Osteoblast (primary cell): ENCODE measurements at regions not wholly inside any gene's neighbourhood (a gene's known extent, or its start where the extent isn't known, plus 50 kb on each side); places are given as distances from the start of the nearest gene placed in this dataset.

Experiments
- DNase-seq: peaks from one replicate; pipeline ENCODE4 v3.0.0; 2011; ENCODE audit warnings: low spot score, mixed read lengths; ENCODE audit not compliant: insufficient read length; ENCODE audit errors: missing footprints
- H2AFZ ChIP-seq: 2 replicates; pipeline ENCODE4 v1.6.0; 2011; ENCODE audit warnings: mild to moderate bottlenecking, low read length
- H3K27ac ChIP-seq: 2 replicates; pipeline ENCODE4 v1.5.1; 2011; ENCODE audit warnings: mild to moderate bottlenecking, low read depth, low read length, moderate library complexity
- H3K27me3 ChIP-seq: 2 replicates; pipeline ENCODE4 v1.6.0; 2012; ENCODE audit warnings: mild to moderate bottlenecking, control low read depth, inconsistent platforms, low read length, moderate library complexity; ENCODE audit not compliant: insufficient read depth
- H3K36me3 ChIP-seq: 2 replicates; pipeline ENCODE4 v1.5.1; 2011; ENCODE audit warnings: mild to moderate bottlenecking, low read length, control low read depth, moderate library complexity; ENCODE audit not compliant: insufficient read depth
- H3K4me1 ChIP-seq: 2 replicates; pipeline ENCODE4 v1.5.1; 2011; ENCODE audit warnings: mild to moderate bottlenecking, low read length, control low read depth, moderate library complexity; ENCODE audit not compliant: insufficient read depth
- H3K4me2 ChIP-seq: 2 replicates; pipeline ENCODE4 v1.6.0; 2011; ENCODE audit warnings: mild to moderate bottlenecking, low read length; ENCODE audit not compliant: insufficient read depth
- H3K4me3 ChIP-seq: fragments of 200-600 bp; sonication (generic); 3 replicates; pipeline ENCODE4 v1.5.1; 2012; ENCODE audit warnings: mild to moderate bottlenecking, low read length, inconsistent platforms; ENCODE audit not compliant: insufficient read depth
- H3K79me2 ChIP-seq: 2 replicates; pipeline ENCODE4 v1.6.0; 2012; ENCODE audit warnings: mild to moderate bottlenecking, low read length, control low read depth, inconsistent platforms; ENCODE audit not compliant: insufficient read depth
- H3K9me3 ChIP-seq: 2 replicates; pipeline ENCODE4 v1.5.1; 2011; ENCODE audit warnings: low read depth, low read length, control low read depth
- H4K20me1 ChIP-seq: 2 replicates; pipeline ENCODE4 v1.6.0; 2012; ENCODE audit warnings: mild to moderate bottlenecking, low read length, control low read depth; ENCODE audit not compliant: insufficient read depth
- CTCF ChIP-seq: IDR thresholded peaks from 2 replicates; pipeline ENCODE4 v1.5.1; 2011; ENCODE audit warnings: mild to moderate bottlenecking, low read depth, low read length, moderate library complexity; ENCODE audit errors: extremely low read depth

- Histone ChIP-seq H3K4me3 (no peak overlapping the region), H3K4me2 (no peak overlapping the region), H3K4me1 (no peaks in the 10 kb centered on the region), H2AFZ (no peak overlapping the region), H3K79me2 (no peaks in the 10 kb centered on the region), H3K36me3 (no peaks in the 10 kb centered on the region), H3K27me3 (no peaks in the 10 kb centered on the region), H4K20me1 (no peaks in the 10 kb centered on the region), H3K27ac (no peak overlapping the region), H3K9me3 (no peaks in the 10 kb centered on the region)
- TF ChIP-seq CTCF, result no peak
- no peak for DNase-seq
Measured at GRCh38 chr4:123193802-123194367, 202.7 kb upstream of the SPRY1 start.

GRCh38 chr4:123198706-123199105, 197.9 kb upstream of the SPRY1 start:
- no peaks in the 10 kb centered on the region for H4K20me1 ChIP-seq
- no peaks in the 10 kb centered on the region for H3K4me1 ChIP-seq
- no peaks in the 10 kb centered on the region for H3K36me3 ChIP-seq
- peak; percentile 21 for DNase-seq
- H2AFZ ChIP-seq, result no peak overlapping the region
- no peak overlapping the region for H3K27ac ChIP-seq
- TF ChIP-seq CTCF, result no peak
- H3K9me3 ChIP-seq, result no peaks in the 10 kb centered on the region
- H3K4me2 ChIP-seq, result no peak overlapping the region
- H3K79me2 ChIP-seq, result no peaks in the 10 kb centered on the region
- no peak overlapping the region for H3K4me3 ChIP-seq
- H3K27me3 ChIP-seq, result no peaks in the 10 kb centered on the region

GRCh38 chr4:123200051-123200940, 196.3 kb upstream of the SPRY1 start:
- Histone ChIP-seq H3K9me3 (no peaks in the 10 kb centered on the region), H3K4me3 (no peak overlapping the region), H3K79me2 (no peaks in the 10 kb centered on the region), H3K36me3 (no peaks in the 10 kb centered on the region), H3K27ac (no peak overlapping the region), H2AFZ (no peak overlapping the region), H3K4me2 (no peak overlapping the region), H3K4me1 (no peaks in the 10 kb centered on the region), H4K20me1 (no peaks in the 10 kb centered on the region), H3K27me3 (no peaks in the 10 kb centered on the region)
- no peak for DNase-seq
- TF ChIP-seq CTCF, result no peak

- Histone ChIP-seq H3K36me3 (no peaks in the 10 kb centered on the region), H3K9me3 (no peaks in the 10 kb centered on the region), H3K4me2 (no peak overlapping the region), H3K4me1 (no peaks in the 10 kb centered on the region), H3K79me2 (no peaks in the 10 kb centered on the region), H2AFZ (no peak overlapping the region), H3K4me3 (no peak overlapping the region), H3K27ac (no peak overlapping the region), H3K27me3 (no peaks in the 10 kb centered on the region), H4K20me1 (no peaks in the 10 kb centered on the region)
- no peak for TF ChIP-seq CTCF
- DNase-seq, result no peak
Measured at GRCh38 chr4:123204737-123205136, 191.9 kb upstream of the SPRY1 start.
